SH-SY5Y (cell line): ENCODE measurements at regions not wholly inside any gene's neighbourhood (a gene's known extent, or its start where the extent isn't known, plus 50 kb on each side); places are given as distances from the start of the nearest gene placed in this dataset.

Experiments used
- GATA2 ChIP-seq: IDR thresholded peaks from 2 replicates; pipeline ENCODE4 v1.6.1; 2011; ENCODE audit warnings: mild to moderate bottlenecking, low read depth, low read length
- GATA3 ChIP-seq: IDR thresholded peaks from 2 replicates; pipeline ENCODE4 v1.6.1; 2011; ENCODE audit warnings: low read depth, mild to moderate bottlenecking, low read length, moderate library complexity

DNA sequence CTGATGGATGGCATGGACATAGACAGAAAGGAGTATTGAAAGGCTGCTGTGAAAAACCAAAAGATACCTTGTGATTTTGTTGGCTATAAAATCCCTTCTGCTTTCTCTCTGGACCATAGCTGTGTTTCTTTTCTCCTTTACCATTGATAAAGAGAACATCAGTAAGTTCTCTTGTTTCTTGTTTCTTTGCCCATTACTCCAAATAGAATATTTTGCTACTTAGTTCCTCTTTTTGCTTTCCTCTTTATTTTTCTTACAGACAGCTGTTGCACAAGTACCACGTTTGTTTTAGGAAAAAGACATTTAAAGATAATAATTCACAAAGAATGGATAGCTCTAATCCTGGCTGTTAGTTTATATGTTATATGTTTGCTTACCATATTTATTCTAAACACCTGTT lies 1129.2 kb downstream of the DTWD2 start:
- no peak for TF ChIP-seq GATA3
- no peak for TF ChIP-seq GATA2
